Keratinocyte (primary cell): ENCODE measurements at regions not wholly inside any gene's neighbourhood (a gene's known extent, or its start where the extent isn't known, plus 50 kb on each side); places are given as distances from the start of the nearest gene placed in this dataset.

ENCODE experiments used
- DNase-seq: peaks from one replicate; pipeline ENCODE4 v3.0.0-alpha.2; 2011; ENCODE audit warnings: low read depth, missing footprints, low spot score
- FAIRE-seq: peaks from 2 replicates; lab custom pipeline; 2011; peaks lifted over from hg19 to GRCh38; lab: Jason Lieb, UNC
- H2AFZ ChIP-seq: 2 replicates; pipeline ENCODE4 v1.6.0; 2012; ENCODE audit warnings: low read length, control low read depth, inconsistent platforms; ENCODE audit not compliant: control insufficient read depth
- H3K27ac ChIP-seq: 2 replicates; pipeline ENCODE4 v1.5.1; 2011; ENCODE audit warnings: low read length; ENCODE audit not compliant: control insufficient read depth, insufficient read depth
- H3K27me3 ChIP-seq: 3 replicates; pipeline ENCODE4 v1.6.0; 2011; ENCODE audit warnings: low read length; ENCODE audit not compliant: control insufficient read depth, insufficient read depth; ENCODE audit errors: extremely low read depth
- H3K36me3 ChIP-seq, 2 experiments: 2 replicates in 1 of 2; 3 replicates in 1 of 2; pipeline ENCODE4 v1.5.1; 2011; ENCODE audit warnings: low read length in 2 of 2, mild to moderate bottlenecking in 1 of 2; ENCODE audit not compliant: control insufficient read depth in 2 of 2, insufficient read depth in 2 of 2; ENCODE audit errors: extremely low read depth in 1 of 2
- H3K4me1 ChIP-seq: 3 replicates; pipeline ENCODE4 v1.5.1; 2011; ENCODE audit warnings: low read length; ENCODE audit not compliant: control insufficient read depth, insufficient read depth; ENCODE audit errors: extremely low read depth
- H3K4me2 ChIP-seq: 3 replicates; pipeline ENCODE4 v1.6.0; 2011; ENCODE audit warnings: low read depth, low read length; ENCODE audit not compliant: control insufficient read depth, insufficient read depth; ENCODE audit errors: extremely low read depth
- H3K4me3 ChIP-seq, 3 experiments: fragments of 200-600 bp in 1 of 3; sonication (generic) in 1 of 3; 2 replicates in 2 of 3; 3 replicates in 1 of 3; pipeline ENCODE4 v1.5.1; 2011 to 2016; ENCODE audit warnings: low read length in 3 of 3, mild to moderate bottlenecking in 3 of 3, control low read depth in 2 of 3, inconsistent platforms in 1 of 3, low read depth in 1 of 3, mixed read lengths in 1 of 3, mixed run types in 1 of 3, moderate library complexity in 1 of 3; ENCODE audit not compliant: control insufficient read depth in 2 of 3, insufficient read depth in 2 of 3; ENCODE audit errors: extremely low read depth in 1 of 3
- H3K79me2 ChIP-seq: 2 replicates; pipeline ENCODE4 v1.6.0; 2012; ENCODE audit warnings: low read length; ENCODE audit not compliant: control insufficient read depth, insufficient read depth
- H3K9ac ChIP-seq: 3 replicates; pipeline ENCODE4 v1.6.0; 2011; ENCODE audit warnings: low read length; ENCODE audit not compliant: control insufficient read depth, insufficient read depth; ENCODE audit errors: extremely low read depth
- H3K9me1 ChIP-seq: 3 replicates; pipeline ENCODE4 v1.6.0; 2011; ENCODE audit warnings: low read length; ENCODE audit not compliant: control insufficient read depth, insufficient read depth; ENCODE audit errors: extremely low read depth
- H3K9me3 ChIP-seq: 2 replicates; pipeline ENCODE4 v1.5.1; 2012; ENCODE audit warnings: low read depth, low read length; ENCODE audit not compliant: control insufficient read depth
- H4K20me1 ChIP-seq: 3 replicates; pipeline ENCODE4 v1.6.0; 2011; ENCODE audit warnings: low read length; ENCODE audit not compliant: control insufficient read depth, insufficient read depth; ENCODE audit errors: extremely low read depth
- EZH2 ChIP-seq: IDR thresholded peaks from one replicate; pipeline ENCODE4 v1.6.1; 2012; ENCODE audit warnings: inconsistent platforms, mild to moderate bottlenecking, low read length, moderate library complexity
- dilution Hi-C: fragments of 300-500 bp; cut with MboI; formaldehyde crosslinking; loops from one replicate; pipeline ENCODE4 v1.7.0; 2020; ENCODE audit warnings: low sequenced_read_pairs; ENCODE audit not compliant: extremely low pct_ligation_motif_present
- TF ChIP-seq, protein P1 (sequence below), 3 experiments: IDR thresholded peaks in 1 of 3; conservative IDR thresholded peaks in 1 of 3; optimal IDR thresholded peaks in 1 of 3; 2 replicates in 2 of 3; 3 replicates in 1 of 3; pipeline versions ENCODE3 to v1.5.1; 2011; ENCODE audit warnings: low read length in 3 of 3, mild to moderate bottlenecking in 3 of 3, moderate library complexity in 2 of 3, control low read depth in 1 of 3, inconsistent platforms in 1 of 3; ENCODE audit not compliant: insufficient read depth in 2 of 3; ENCODE audit errors: extremely low read depth in 1 of 3

DNA sequence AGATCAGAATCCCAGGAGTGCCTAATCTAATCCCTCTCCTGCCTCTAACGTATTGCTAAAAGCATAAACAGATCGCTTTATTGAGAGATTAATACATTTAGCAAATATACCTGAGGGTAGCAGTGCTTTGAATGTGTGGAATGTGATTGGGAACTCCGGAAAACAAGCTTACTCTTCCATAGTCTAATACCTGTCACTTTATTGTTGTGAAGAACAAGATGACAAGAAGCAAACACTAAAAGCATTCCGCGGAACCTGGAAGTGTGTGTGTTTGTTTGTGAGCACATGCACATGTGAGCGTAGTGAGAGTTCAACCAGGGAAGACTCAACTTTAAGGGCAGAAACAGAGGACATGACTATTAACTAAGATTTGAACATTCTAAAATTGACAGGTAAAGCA, 265.0 kb upstream of the GJE1 start:
- Histone ChIP-seq H3K9me1 (no peaks in the 10 kb centered on the region), H3K79me2 (no peaks in the 10 kb centered on the region), H3K4me1 (no peaks in the 10 kb centered on the region), H3K9ac (no peak overlapping the region), H2AFZ (no peak overlapping the region), H3K36me3 (no peaks in the 10 kb centered on the region), H4K20me1 (no peaks in the 10 kb centered on the region), H3K9me3 (no peaks in the 10 kb centered on the region), H3K27me3 (no peaks in the 10 kb centered on the region), H3K4me3 (no peak overlapping the region), H3K27ac (no peak overlapping the region), H3K4me2 (no peak overlapping the region)
- DNase-seq = no peak
- no peak for FAIRE-seq
- dilution Hi-C loops = no loop called here
- TF ChIP-seq, protein P1, sequence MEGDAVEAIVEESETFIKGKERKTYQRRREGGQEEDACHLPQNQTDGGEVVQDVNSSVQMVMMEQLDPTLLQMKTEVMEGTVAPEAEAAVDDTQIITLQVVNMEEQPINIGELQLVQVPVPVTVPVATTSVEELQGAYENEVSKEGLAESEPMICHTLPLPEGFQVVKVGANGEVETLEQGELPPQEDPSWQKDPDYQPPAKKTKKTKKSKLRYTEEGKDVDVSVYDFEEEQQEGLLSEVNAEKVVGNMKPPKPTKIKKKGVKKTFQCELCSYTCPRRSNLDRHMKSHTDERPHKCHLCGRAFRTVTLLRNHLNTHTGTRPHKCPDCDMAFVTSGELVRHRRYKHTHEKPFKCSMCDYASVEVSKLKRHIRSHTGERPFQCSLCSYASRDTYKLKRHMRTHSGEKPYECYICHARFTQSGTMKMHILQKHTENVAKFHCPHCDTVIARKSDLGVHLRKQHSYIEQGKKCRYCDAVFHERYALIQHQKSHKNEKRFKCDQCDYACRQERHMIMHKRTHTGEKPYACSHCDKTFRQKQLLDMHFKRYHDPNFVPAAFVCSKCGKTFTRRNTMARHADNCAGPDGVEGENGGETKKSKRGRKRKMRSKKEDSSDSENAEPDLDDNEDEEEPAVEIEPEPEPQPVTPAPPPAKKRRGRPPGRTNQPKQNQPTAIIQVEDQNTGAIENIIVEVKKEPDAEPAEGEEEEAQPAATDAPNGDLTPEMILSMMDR (optimal IDR thresholded peaks at IDR 0.05 in 1 of 3, IDR thresholded peaks at IDR 0.05 in 1 of 3, conservative IDR thresholded peaks at IDR 0.05 in 1 of 3; ENCODE audit: extremely low read depth in 1 of 3, insufficient read depth in 2 of 3, low read length in 3 of 3) = no peak
- TF ChIP-seq EZH2 = no peak

DNA sequence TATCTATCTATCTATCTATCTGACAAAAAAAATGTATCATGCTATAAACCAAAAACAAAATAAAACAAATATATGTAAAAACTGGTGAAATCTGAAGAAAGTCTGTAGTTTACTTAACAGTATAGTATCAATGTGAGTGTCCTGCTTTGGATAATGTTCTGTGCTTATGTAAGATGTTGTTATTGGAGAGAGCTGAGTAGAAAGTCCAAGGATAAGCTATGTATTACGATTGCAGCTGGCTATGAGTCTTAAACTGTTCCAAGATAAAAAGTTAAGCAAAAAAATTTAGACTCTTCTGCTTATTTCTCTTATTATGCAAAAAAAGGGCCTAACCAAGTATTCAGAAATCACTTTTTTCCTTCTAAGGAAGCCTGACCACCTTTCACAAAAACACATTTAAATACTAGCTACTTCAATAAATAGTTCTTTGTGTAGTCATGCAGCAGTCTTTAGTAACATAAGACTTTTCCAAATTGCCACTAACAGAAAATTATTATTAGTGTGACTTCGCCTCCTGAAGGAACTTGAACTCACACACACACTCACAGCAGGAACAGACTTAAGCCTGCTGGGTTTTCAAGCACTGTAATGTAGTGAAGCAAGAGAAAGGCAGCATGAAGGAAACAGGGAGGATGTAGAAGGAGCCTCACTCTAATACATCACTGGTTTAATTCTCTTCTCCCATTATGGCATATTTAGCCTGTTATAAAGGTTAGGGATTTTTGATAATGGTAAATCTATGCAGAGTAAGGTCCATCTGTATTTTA, 265.8 kb upstream of the GJE1 start:
- TF ChIP-seq, protein P1 (optimal IDR thresholded peaks at IDR 0.05 in 1 of 3, IDR thresholded peaks at IDR 0.05 in 1 of 3, conservative IDR thresholded peaks at IDR 0.05 in 1 of 3; ENCODE audit: extremely low read depth in 1 of 3, insufficient read depth in 2 of 3, low read length in 3 of 3) = no peak
- TF ChIP-seq EZH2 = no peak
- H3K9me1 ChIP-seq = no peaks in the 10 kb centered on the region
- DNase-seq (no peak), FAIRE-seq (no peak)
- H4K20me1 ChIP-seq = no peaks in the 10 kb centered on the region
- H3K36me3 ChIP-seq = no peaks in the 10 kb centered on the region
- no peaks in the 10 kb centered on the region for H3K4me1 ChIP-seq
- H3K27me3 ChIP-seq = no peaks in the 10 kb centered on the region
- no peak overlapping the region for H3K9ac ChIP-seq
- dilution Hi-C loops = no loop called here
- no peak overlapping the region for H3K4me3 ChIP-seq
- H2AFZ ChIP-seq = no peak overlapping the region
- H3K4me2 ChIP-seq = no peak overlapping the region
- H3K79me2 ChIP-seq = no peaks in the 10 kb centered on the region
- H3K9me3 ChIP-seq = no peaks in the 10 kb centered on the region
- no peak overlapping the region for H3K27ac ChIP-seq
